GM20431 (cell line): ENCODE measurements at regions not wholly inside any gene's neighbourhood (a gene's known extent, or its start where the extent isn't known, plus 50 kb on each side); places are given as distances from the start of the nearest gene placed in this dataset.

ENCODE experiments used
- in situ Hi-C: fragments of 300-500 bp; cut with MseI, MboI; formaldehyde crosslinking; loops from one replicate; pipeline ENCODE4 v1.15.0; 2020; ENCODE audit warnings: low sequenced_read_pairs; ENCODE audit not compliant: unreplicated experiment

DNA sequence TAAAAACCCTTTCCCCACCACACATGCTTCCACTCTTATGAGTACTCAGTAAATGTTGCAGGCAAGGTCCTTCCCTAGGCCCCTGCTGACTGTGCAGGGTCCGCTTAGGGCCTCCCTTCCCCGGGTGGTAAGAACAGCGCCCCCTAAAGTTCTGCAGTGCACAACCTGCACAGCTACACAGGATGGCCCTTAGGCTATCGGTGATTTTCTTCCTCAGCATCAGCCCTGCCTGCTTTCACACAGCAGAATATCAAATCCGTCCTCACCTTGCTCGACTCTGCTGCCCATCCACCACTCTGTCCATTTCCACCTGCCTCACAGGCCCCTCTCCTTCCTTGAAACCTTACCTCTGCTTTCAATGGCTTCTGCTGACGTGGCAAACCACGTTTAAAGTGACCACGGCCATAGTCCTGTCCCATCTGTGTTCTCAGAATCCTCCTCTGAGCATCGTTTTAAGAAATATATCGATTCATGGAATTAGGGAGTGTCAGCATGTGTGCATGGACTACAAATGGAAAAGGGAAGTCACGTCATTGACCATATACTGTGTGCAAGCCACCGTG, 51.4 kb upstream of the TMEM132E start:
- in situ Hi-C loops = loop anchor here (25.0 kb wide), 1 partner anchor 584 kb away; the partner anchor contains the start of genes FNDC8 and RAD51D

DNA sequence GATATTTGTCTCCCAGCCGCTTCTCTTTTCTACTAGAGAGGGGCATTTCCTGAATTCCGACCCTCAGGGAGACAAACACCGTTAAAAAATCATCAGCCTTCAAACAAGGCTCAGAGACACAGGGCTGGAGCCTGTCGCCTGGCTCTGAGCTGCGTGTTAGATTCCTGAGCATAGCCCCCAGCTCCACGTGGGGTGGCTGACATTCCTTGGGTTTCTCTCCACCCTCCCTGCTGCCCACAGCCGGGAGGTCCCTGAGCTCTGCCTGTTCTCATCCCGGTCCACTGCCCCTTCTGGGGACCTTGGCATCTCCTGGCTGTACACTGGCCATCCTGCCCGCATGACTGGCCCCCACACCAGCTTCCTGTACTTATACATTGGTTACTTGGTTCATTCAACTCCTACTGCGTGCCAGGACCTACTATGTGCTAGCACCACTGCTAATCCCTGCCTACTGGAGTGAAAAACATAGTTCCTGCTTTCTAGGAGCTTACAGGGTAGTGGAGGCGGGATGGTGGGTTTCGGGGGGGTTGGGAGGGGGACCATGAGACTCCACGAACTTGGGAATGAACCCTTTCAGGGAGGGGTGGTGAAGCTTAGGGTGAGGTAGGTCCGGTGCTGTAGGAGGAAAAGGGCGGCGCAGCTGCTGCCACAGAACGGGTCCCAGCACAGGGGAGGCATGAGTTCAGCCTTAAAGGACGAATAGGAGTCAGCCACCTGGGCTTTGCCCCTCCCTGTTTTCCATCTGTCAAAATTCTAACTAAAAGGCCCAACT, 52.1 kb upstream of the TMEM132E start:
- in situ Hi-C loops = loop anchor here (25.0 kb wide), 1 partner anchor 585 kb away; the partner anchor contains the start of genes FNDC8 and RAD51D

DNA sequence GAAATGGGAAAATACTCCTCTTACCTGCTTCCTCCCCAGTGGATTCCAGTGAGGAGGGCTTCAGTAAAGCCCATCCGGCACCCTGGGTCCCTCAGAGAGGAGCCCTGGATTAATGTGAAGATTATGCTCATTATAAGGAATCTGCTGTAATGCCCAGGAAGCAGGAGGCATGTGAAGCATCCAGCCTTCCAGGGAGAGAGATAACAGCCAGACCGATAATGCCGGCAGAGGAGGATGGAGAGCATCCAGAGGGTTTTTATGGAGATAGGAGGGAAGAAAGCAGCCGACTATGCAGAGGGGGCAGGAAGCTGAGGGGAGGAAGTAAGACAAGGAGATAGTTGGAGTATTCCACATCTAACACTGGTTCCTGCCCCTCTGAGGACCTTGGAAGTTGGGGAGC, 53.7 kb upstream of the TMEM132E start:
- in situ Hi-C loops = loop anchor here (25.0 kb wide), 1 partner anchor 587 kb away; the partner anchor contains the start of genes FNDC8 and RAD51D

DNA sequence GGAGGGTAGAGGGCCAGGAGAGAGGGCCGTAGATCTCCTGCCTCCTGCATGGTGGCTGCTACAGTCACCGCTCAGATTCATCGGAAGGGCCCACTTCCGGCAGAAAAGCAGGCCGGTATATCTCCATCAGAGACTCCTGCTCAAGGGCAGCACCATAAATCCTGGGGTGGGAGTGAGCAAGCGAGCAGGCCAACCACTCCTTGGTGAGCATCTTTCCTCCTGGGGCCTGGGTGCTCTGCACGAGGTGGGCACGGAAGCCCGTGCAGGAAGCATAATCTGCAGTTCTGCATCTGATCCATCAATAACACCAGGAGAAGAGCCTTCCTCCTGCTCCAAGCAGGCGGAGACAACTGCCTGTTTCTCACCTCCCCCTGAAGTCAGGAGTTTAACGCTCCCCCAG, 57.4 kb upstream of the TMEM132E start:
- in situ Hi-C loops = no loop called here

DNA sequence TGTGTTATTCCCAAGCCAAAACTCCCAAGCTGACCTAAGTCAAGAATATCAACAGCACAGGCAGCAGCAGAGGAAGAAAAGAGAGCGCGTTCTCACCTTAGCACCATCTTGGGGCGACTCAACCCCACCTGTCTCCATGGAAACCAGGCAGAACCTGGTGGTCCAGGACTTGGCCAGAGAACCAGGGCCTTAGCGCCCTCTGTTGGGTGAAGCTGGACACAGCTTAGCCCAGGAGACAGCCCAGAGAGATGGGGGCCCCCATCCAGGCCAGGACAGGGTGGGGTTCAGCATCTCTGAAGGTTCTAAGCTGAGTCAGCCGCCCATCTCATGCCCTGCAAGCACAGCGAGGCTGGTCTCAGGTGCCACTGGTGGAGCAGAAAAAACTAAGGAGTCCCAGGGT, 60.1 kb upstream of the TMEM132E start:
- in situ Hi-C loops = no loop called here

DNA sequence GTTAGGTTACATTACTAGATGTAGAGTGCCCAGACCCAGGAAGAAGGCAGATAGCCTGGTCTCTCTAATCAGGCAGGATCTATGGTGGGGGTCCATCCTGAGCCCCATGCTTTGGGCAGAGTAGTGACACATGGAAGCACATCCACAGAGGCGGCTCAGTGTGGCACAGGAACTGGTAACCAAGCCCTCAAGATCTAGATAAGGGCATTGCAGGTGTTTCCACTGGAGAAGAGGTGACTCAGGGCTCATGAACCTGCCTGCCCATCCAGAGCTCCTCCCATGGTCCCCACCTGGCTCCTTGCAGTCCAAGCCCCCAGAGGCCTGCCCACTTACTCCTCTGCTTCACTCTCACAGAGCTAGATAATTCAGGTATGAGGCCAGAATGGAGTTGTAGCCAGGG, 62.0 kb upstream of the TMEM132E start:
- in situ Hi-C loops = no loop called here

DNA sequence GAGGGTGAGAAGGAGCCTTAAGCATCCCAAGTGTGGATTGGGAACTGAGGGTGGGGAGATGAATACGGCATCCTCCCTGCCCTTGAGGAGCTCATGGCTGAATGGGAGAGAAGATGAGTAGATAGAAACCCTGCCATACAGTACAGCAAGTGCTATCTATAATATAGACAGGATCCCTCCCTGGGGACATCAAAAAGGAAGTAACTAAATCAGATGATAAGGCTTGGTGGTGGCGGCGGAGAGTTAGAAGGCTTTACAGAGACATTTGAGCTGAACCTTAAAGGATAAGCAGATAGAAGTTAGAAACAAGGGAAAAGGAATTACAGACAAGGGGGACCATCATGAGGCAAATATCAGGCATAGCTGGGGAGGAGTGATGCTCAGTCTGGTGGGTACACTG, 67.5 kb upstream of the TMEM132E start:
- in situ Hi-C loops = no loop called here

DNA sequence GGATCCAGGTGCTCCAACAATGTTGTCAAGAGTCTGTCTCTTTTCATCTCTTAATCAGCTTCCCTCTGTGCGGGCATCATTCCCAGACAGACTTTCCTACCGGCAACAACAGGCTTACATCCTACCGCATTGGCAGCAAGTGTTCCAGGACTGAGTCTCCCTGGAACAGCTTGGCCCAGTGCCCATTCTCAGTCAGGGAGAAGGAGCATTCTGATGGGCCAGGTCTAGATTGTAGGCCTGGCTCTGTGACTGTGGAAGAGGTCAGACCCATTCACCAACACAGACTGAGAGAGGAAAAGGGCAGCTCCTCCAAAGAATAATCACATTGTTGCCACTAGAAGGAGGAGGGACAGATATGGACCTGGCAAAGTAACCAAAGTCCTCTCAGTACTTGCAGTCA, 68.1 kb upstream of the TMEM132E start:
- in situ Hi-C loops = no loop called here

DNA sequence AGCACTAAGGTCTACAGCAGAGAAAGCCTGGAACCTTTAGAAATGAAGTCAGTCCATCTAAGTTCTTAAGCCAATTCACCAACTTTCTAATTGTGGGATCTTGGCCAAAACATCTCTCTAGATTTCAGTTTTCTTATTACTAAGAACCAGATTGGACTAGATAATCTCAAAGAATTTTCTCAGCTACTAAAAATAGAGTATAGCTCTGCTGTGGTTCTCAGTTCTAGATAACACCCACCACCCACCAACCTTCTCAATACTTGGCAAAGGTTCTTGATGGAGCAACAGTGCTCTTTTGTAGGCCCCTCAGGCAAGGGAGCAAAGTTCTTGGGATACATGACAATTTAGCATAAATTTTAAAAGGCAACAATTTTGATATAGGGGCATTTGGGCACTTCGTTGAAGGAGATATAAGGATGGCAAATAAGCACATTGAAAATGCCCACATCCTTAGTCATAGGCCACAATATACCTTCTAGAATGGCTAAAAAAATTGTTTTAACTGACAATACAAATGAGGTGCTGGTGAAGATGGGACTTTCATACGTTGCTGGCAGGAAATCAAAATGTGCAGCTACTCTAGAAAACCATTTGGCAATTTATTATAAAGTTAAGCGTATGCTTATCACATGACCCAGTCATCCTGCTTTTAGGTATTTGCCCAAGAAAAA, 74.4 kb upstream of the TMEM132E start:
- in situ Hi-C loops = no loop called here

DNA sequence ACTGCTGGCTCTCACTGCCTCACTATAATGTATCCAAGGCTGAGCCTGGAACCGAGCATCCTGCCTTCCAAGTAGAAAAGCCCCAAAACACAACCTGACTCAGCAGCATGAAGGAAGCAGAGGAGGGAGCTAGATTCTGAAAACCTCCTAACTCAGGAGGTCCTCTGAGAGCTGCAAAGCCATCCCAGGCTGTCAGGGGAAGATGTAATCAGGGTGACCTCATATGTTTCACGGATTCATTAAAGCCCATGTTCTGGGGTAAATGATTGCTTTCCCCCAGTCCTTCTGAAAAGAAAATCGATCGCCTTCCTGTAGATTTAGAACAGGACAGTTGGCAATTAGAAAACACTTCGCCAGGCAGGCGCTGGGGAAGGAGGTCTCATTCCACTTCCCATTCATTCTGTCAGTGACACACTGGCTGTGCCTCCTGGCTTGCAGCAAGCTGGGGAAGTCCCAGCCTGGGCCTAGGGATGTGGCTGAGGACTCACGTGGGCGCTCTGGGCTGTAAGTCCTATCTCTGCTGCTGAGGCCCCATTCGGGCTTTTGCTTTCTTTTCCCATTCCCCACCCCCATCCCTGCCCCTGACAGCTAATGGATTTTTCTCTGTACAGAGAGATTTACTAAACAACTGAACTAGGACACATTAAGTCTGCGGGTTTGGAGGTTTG, 75.7 kb upstream of the TMEM132E start:
- in situ Hi-C loops = no loop called here

DNA sequence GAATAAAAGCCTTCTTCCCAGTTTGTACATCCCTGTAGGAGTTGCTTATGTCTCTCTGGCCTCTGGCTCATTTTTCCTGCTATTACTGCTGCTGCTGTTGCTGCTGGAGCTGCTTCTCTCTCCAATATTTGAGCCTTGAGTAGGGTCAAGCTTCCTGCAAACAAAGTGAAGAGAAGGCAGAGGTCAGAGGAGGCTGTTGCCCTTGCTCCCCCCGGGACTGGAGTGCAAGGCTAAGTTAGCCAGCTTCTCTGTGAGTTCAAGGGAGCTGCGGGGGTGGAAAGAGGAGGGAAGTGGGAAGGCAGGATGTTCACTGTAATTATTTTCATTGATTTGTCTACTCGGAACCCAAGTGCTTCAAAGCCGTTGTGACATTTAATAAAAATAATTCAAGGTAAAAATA, 77.0 kb upstream of the TMEM132E start:
- in situ Hi-C loops = no loop called here

DNA sequence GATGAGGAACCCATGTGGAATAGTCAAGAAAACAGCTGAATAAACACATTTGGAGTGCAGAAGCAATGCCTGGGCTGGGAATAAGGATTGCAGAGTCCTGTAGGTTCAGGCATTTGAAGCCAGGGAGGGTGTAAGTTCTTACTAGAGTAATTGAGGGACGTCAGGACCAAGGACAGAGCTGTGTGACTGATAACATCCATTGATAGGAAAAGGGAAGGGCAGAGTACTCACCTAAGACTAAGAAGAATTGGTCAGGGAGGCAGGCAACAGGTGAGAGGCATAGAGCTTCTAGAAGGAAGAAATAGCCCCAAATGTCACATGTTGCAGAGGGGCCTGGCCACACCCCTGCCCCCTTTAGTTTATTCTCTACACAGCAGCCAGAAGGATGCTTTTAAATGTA, 79.8 kb upstream of the TMEM132E start:
- in situ Hi-C loops = no loop called here

DNA sequence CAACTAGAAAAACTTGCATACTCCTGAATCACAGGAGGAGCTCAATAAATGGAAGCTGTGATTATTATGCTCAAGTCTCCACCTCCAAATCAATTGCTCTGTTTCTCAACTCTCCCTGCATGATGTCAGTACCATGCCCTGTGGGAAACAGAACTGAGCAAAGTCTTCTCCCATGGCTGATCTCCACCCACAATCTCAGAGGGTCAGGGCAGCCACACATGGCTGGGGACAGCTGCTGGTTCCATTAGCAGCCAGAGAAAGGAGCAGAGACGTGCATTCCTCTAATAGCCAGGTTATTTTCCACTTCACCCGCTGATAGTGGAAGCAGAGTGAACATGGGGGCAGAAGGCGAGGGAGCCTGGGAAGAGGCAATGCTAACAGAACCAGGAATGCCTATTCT, 85.5 kb upstream of the TMEM132E start:
- in situ Hi-C loops = no loop called here

DNA sequence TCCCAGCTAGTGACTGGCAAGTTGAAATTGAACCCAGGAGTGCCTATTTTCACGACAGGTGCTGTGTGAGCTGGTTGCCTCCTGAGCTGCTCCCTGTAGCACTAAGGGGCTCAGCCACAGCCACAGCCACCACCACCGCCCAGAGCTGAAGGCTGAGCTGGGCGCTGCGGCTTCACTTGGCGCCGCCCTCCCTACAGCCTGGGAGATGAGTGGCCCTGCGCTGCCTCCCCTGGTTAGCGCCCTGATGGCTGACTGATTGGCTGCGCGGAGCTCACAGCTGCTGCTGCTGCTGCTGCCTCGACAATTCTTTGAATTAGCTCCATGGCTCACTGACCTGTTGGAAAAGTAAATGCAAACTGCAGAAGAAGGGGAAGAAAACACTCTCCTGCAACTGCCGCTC, 91.8 kb upstream of the TMEM132E start:
- in situ Hi-C loops = no loop called here

DNA sequence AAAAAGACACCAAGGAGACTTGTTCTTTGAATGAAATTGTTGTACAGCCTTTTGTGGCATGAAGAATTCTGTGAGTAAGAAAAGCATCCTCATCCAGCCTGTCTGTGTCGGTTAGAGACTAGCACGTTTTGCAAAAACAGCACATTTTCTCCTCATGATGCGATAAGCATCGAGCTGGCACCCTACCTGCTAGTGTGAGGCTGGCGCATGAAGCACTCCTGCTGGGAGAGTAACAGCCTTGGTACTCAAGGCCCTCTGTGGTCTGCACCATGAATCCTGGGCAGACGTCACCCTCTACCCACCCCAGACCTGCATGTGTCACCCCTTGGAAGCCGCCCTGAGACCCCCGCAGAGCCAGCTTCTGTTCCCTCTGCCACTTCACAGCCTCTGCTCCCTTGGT, 92.6 kb upstream of the TMEM132E start:
- in situ Hi-C loops = no loop called here

DNA sequence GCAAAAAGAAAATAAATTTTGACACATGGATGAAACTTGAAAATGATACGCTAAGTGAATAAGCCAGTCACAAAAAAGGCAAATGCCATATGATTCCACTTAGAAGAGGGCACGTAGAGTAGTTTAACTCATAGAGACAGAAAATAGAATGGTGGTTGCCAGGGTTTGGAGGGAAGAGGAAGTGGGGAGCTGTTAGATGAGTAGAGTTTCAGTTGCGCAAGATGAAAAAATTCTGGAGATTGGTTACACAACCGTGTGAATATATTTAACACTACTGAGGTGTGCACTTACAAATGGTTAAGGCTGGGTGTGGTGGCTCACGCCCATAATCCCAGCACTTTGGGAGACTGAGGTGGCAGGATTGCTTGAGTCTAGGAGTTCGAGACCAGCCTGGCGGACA, 93.4 kb upstream of the TMEM132E start:
- in situ Hi-C loops = no loop called here

DNA sequence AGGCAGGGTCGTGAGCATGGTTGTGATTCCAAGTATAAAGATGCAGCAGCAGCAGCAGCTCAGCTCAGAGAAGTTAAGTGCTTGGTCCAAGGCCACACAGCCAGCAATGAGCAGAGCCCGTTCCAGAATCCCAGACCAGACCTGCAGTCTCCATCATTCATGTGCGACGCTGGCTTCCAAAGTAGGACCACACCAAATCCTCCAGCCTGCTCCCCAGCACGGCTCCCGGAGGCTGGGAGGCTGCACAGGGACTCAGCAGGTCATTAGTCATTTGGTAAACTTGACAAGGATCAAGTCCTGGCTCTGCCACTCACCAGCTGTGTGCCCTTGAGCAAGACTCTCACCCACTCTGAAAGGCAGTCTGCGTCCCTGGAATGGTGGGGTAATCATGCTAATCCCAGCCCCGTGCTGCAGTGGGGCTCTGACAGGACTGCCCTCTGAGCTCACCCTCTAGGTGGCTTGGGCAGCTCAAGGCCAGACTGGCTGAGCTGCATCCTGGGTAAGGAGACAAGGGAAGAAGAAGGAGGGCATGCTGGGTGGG, 95.1 kb upstream of the TMEM132E start:
- in situ Hi-C loops = no loop called here

DNA sequence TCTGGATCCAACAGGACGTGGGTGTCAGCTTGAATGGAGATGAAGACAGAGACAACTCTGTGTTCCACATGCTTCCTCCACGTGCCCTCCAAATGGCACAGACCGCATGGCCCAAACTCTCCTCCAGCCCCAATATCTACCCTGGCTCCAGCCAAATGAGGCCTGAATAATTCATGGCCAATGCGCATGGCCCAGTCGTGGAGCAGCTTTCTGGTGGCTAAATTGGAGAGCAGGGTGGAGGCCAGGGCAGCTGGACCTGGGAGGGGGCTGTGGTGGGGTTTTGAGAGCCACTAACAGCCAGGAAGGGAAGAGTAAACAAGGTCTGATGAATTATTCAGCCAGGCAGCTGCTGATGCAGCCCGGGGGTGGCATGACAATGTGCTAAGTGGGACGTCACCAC, 96.7 kb upstream of the TMEM132E start:
- in situ Hi-C loops = no loop called here

DNA sequence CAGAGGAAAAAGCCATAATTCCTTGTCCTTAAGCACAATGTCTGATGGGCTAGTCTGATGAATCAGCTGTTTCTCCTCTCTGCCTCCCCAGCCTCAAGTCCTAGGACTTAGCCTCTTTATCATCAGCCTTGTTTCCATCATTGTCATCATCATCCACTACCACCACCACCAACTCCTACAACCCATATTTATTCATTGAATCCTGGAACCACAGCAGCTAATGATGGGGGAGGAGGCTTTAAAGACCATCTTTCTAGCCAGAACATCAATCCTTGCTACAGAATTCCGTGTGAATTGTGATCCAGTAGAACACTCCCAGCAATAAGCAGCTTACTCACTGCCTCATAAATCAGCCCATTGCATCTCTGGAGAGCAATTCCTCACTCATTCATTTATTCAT, 97.6 kb upstream of the TMEM132E start:
- in situ Hi-C loops = no loop called here

DNA sequence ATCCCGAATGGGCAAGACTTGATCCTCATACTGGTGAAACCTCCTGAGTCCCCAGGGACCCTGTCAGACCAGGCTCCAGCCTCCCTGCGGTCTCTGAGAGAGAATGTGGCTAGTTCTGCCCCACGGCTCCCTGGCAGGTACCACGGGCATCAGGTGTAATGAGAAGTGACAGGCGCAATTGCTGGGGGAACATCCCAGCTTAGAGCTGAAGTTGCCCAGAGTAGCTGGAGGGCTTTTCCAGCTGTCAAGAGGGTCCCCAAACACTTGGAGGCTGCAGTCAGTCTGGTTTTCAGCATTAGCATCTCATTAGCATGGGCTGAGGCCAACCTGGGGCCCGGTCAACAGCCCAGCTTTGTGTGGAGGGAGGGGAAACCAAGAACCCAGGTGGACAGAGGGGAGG, 100.0 kb upstream of the TMEM132E start:
- in situ Hi-C loops = no loop called here

DNA sequence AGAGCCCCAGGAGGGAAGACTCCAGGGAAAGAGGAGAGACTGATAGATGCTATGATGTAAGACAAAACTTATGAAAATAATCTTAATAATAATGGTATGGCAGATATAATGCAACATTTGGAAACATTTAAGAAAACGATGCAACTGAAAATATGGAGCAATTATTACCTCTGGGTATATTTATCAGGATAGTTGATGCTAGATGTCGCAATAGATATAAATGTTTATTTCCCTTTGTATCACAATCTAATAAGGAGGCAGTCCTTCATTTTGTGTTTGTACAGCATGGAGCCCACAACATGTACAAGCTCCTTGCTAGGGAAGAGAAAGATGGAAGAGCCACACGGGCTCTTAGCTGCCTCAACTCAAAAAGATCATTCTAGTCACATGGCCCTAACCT, 101.1 kb upstream of the TMEM132E start:
- in situ Hi-C loops = no loop called here
